HG03025 (cell line): ENCODE measurements at regions not wholly inside any gene's neighbourhood (a gene's known extent, or its start where the extent isn't known, plus 50 kb on each side); places are given as distances from the start of the nearest gene placed in this dataset.

Experiments
- ATAC-seq: cut with Tn5 transposase; IDR thresholded peaks from one replicate; pipeline ENCODE4 v1.9.1; 2021; ENCODE audit warnings: mild to moderate bottlenecking, moderate library complexity; ENCODE audit not compliant: unreplicated experiment, low FRiP score

DNA sequence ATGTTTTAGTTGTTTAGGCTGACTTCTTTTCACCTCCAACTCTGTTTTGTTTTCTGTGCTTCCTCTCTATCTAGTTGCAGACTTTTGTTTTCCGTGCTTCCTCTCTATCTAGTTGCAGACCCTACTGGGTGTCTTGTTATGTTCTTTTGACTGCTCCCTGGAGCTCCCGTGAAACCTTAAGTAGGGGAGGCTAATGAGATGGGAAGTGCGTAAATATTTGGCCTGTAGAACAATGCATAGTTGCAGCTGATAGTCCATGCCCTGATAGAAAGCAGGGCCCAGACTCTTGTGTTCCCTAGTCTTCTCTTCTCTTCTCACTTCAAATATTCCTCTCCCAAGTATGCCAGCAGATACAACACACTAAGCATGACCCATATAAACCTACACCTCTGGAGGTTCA lies 757.0 kb downstream of the BRINP1 start:
- ATAC-seq: no peak

DNA sequence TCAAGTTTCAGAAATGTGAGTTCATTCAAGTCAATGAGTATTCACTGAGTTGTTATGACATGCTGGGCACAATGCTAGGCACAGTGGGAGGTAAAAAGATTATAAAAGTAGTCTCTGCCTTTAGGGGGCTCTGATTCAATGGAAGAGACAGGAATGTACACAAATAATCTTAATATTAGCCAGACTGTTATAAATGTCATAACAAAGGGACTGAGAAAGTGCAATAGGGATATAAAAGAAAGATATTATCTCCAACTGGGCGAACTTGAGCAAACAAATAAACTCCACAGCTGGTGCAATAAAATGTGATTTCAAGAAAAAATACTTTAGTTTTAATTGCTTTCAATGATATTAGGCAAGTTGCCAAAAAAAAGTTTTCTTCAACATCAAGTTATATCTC lies 755.2 kb downstream of the BRINP1 start:
- ATAC-seq: no peak

DNA sequence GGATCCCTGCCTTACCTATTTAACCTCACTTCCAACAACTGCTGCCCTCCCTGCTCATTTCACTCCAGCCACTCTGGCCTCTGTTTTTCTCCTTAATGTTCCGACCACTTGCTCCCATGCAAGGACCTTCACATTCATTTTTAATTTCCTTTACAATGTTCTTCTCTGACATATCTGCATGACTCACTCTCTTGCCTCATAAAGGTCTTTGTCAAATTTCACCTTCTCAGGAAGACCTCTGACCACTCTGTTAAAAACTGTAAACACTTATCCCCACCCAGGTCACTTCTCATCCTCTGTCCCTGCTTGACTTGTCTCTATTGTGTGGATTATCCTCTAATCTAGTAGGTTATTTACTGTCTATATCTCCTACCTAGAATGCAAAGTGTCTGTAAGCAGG lies 751.2 kb downstream of the BRINP1 start:
- ATAC-seq: no peak

DNA sequence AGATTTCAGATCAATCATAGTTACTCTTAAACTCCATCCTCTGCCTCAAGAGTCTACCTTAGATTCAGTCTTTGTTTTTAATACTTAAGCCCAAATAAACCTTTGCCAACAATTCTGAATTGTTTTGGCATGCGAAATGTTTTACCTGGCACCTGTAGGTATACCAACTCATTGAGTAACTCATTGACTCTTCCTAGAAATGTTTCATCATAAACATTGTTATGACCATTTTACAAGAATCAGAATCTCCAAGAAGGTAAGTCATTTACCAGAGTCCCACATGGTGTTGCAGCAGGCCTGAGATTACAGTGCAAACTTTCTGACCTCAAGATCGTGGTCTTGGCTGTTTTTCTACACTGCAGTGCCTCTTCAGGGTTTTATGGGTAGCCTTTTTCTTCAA lies 750.4 kb downstream of the BRINP1 start:
- no peak for ATAC-seq

DNA sequence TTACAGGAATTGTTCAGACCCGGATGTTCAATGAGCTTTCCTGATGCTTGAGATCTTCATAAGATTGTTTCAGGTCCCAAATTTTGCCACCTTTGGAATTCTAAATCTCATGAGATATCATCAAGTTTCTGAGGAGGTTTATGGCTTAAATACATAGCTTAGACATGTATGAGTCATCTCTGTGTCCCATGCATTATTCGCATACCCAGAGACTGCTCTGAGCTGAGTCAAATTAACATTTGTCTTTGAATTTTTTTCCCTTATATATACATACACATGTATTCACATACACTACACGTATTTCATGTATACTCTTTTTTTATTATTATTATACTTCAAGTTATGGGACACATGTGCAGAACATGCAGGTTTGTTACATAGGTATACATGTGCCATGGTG lies 744.6 kb downstream of the BRINP1 start:
- no peak for ATAC-seq

DNA sequence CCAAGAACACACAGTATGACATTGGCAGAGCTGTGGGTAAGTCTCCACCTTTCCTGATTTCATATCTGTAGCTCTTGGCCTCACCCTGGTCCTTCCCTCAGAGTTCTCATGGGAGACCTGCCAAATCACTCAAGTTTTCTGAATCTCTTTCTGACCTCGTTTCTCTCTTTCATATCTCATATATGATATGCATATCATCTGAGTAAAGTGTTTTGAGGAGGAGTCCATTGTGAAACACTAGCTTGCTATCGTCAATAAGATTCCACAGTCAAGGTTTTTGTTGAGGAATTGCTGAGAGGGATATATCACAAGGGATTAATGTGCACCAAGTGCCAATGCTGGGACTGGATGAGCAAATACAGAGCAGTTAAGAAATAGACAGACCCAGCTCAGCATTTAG lies 739.2 kb downstream of the BRINP1 start:
- no peak for ATAC-seq

DNA sequence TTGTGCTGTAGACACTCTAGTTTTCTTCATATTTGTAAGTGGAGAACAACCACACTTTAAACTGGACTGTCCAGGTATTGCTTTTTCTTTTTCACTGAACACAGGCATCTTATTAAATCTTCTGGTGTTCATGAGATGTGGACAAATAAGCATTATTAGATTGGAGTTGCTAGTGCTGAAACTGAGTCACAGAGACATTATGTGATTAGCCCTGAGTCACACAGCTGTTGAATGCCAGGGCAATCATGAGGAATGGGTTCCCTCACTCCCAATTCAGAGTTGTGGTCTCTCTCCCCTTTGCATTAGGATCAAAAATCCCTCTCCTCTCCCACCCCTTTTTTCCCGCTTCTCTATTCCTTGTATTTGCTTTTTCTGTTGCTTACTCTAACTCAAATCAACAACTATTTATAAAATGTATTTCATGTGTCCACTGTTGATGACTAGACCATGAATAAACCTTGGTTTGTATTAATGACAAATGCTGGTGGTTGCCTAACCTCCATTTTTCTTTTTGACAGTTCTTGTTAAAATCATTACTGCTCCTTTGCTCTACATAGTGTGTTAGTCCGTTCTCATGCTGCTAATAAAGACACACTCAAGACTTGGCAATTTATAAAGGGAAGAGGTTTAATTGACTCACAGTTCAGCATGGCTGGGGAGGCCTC lies 738.2 kb downstream of the BRINP1 start:
- ATAC-seq: no peak

DNA sequence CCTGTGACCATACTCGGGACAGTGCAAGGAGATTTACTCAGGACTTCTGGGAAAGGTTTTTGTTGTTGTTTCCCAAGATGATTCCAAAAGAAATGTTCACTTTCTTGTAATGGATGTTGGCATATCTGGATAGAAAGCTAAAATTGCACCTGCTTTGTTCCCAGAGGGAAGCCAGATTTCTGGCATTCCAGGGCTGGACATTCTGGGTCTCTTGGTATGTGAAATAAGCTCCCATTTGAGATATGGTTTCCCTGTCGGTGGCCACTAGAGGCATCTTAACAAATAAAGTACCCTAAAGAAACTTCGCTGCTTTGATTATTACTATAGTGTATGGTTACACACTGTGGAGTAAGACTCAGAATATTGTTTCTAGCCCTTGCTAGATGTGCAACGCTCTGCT lies 737.3 kb downstream of the BRINP1 start:
- no peak for ATAC-seq

DNA sequence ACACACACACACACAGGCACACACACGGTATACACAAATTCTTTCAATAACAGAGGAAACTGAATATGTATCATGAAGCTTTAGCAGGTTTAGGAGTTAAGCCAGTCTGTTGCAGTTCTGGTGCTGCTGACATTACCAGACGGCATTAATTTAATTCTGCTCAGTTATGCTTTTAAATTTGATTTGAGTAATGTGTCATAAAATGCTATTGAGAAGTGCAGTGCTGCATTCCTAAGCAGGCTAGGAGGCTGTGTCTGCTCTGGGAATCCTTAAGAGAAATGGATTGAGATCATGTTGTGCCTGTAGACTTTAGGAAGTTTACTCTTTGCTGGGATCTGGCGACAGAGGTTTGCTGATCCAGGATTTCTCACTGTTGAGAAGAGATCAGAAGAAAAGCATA lies 733.8 kb downstream of the BRINP1 start:
- ATAC-seq: no peak

DNA sequence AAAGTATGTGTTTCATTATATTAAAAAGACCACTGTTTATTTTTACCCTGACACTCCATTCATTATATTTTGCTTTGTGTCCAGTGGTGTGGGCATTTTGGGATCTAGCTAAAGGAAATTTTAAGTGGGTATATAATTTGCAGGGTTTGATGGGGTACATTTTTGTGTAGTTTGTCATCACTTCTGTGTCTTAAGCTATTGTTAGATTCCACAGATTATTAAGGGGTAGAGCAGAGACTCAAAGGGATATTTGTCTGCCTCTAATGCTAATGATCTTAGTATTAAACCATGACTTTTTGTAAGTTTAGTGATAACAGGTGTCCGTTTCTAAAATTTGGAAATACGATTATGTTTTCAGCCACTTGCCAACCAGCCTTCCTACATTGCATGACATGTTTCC lies 731.6 kb downstream of the BRINP1 start:
- ATAC-seq: no peak

DNA sequence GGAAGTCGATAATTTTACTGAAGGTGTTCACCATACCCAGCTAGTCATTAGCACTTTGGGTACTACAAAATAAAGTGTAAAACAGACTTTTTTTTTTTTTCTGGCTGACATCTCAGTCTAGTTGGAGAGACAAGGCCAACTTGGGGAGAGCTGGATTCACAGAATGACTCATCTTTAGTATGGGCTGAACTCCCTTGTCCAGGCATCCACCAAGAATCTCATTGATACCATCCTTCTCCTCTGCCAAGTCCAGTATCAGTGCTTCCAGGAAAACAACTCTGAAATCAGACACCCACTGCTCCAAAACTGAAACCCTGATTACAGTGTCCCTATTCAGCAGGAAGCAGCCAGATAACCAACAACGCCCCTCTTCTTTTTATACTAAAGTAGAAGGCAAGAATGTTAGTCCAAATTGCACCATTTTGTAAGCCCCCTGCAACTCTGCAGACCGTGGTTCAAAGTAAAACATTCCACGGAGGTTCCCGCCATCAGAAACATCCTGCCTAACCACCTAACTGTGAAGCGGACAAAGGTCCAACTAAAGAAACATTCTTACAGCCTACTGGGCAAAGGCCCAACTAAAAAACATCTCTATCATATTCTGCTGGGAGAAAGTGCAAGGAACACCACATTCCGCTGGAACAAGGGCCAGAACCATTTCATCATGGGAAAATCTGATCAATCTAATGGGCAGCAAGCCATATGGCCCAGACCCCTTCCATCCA lies 728.2 kb downstream of the BRINP1 start:
- no peak for ATAC-seq

DNA sequence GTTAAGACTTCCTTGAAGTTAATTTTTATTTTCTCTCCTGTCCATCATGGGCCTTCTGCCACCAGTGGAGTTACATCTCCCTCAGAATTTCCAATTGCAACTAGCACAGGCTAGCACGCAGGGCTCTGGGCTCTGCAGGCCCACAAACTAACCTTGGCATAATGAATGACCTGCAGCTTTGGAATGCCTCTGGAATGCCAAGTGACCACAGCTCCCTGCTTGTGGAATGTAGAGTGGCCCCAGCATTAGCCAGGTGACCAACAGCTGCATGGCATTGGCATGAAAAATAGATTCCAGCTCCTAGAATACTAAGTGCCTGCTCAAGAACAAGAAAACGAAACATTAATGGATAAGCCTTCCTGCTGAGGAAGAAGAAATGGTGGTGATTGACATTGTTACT lies 726.1 kb downstream of the BRINP1 start:
- no peak for ATAC-seq

DNA sequence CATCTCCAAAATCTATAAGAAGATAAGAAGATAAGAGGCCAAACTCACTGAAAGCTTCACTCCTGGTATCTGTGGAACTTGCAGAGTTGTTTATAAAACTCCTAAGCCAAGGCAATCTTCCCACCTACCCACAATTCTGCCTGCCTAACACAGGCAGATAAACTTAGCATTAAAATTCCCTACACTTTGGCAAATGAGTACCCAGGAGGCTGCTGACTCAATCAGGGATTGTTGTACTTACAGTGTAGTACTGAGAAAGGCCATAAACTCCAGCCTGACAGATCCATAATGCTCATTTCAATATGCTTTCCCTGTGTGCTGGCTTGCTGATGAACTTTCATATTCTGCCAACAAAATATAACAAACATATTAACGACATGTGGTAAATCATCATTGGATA lies 725.2 kb downstream of the BRINP1 start:
- ATAC-seq: no peak

DNA sequence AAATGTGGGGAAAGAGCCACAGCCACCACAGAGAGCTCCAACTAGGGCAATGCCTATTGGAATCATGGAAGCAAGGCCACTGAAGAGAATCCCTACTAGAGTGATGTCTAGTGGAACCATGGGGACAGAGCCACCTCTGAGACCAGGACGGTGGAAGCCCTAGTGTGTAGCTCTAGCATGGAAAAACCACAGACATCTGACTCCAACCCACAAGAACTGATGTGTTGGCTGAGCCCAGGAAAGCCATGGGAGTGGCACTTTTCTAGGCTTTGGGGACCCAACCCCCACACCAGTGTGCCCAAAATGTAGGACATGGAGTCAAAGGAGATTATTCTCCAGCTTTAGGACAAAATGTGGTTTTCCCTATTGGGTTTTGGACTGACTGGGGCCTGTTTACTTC lies 721.9 kb downstream of the BRINP1 start:
- no peak for ATAC-seq

DNA sequence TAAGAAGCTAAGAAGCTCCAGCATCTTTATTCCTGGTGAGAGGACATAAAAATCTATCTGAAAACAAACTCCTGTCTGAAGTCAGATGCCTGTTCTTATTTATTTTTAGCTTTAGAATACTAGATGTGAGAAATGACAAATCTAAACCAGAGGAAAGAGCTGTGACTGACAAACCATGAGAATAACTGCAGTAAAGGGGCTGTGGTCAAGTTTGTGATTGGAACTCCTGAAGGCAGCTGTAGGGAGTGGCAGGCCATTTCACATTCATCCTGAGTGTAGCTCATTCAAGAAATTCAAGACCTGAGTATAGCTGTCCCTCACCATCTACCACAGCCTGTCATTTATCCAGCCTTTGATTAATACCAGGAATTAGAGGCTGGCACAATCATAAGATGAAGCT lies 718.8 kb downstream of the BRINP1 start:
- no peak for ATAC-seq

DNA sequence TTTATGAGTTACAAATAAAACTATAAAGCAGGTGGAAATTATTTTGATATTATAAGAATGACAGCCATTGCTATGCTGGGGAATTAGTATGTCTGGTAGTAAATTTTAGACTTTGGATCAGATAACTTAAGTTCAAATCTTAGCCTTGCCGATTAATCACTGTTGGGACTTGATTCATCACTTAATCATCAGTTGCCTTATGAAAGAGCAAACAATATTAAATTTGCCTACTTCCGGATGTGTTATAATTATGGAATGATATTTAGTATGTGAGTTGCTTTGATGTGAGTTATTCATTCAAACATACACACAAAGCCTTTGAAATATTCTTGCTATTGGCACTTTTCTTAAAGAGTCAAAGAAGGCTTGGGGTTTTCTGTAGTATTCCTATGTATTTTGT lies 717.7 kb downstream of the BRINP1 start:
- no peak for ATAC-seq

DNA sequence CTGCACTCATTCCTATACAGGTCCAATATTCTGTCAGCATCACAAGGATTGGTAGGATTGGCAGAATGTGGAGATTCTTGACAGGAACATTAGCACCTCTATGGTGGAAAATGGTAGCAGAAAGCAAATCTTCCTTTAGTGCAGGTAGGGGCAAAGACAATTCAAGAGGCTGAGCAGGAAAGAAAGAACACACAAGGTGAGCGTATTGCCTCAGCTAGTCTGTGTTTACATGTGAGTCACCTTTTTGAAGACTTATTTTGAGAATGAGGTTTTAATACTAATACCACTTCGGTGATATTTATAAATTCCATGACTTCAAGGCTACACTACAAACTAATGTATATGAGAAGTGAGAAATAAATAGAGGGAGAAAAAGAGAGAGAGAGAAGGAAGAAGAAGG lies 717.0 kb downstream of the BRINP1 start:
- ATAC-seq: no peak

DNA sequence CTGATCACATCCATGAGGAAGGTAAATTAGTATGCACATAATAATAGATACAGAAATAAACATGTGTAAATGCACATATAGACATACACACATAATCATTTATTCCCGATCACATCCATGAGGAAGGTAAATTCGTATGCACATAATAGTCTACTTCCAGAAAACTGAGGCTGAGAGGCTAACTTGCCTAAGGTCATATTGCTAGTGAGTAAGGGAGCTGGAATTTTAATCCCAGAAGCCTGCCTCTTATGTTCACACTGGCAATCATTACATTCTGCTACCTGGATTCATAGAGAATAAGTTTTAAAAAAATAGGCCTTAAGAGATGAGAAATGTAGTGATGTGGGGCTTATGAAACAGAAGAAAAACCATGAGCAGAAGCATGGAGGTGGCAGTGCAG lies 716.3 kb downstream of the BRINP1 start:
- no peak for ATAC-seq

DNA sequence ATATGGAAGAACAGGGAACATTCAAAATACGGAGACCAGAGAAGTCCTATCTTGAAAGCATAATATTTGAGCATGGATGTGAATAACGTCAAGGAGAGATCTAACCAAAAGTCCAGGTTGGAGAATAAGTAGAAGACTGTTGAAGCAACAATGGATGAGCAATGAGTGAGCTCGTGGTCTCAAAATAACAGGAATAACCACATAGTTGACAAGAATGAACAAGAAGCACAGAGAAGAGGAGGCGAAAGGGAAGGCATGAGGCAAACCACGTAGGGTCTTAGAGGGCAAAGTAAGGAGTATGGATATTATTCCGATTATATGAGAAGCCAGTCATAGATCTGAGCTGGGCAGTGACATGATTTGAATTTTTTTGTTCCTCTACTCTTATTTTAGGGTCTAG lies 710.2 kb downstream of the BRINP1 start:
- no peak for ATAC-seq

DNA sequence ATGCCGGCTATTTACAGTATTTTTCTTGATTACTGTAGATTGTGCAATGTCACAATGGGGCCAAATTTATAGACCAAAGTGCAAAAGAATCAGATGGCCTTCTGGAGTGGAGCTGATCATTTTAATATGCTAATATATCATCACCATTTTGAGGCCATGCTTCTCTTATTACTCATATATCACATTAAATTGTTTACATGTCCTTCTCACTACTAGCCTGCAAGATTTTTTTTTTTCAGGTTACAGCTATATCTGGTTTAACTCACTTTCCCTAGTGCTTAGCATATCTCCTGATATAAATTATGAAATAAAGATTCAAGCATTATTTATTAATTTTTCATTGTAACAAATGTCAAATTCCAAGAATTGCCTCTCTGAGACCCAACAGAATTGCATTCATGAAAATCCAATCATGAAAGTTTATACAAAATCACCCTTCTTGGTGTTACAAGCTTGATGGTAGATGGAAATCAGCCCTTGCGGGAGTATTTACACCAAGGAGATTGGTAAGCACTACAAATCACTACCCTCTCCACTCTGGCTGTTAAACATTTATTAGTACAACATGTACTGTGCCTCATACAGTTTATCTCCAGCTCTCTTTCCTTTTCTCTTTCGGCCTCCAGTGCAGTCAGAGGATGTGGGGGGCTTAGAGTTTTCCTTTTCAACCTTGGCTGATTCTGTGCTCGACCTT lies 703.9 kb downstream of the BRINP1 start:
- no peak for ATAC-seq

DNA sequence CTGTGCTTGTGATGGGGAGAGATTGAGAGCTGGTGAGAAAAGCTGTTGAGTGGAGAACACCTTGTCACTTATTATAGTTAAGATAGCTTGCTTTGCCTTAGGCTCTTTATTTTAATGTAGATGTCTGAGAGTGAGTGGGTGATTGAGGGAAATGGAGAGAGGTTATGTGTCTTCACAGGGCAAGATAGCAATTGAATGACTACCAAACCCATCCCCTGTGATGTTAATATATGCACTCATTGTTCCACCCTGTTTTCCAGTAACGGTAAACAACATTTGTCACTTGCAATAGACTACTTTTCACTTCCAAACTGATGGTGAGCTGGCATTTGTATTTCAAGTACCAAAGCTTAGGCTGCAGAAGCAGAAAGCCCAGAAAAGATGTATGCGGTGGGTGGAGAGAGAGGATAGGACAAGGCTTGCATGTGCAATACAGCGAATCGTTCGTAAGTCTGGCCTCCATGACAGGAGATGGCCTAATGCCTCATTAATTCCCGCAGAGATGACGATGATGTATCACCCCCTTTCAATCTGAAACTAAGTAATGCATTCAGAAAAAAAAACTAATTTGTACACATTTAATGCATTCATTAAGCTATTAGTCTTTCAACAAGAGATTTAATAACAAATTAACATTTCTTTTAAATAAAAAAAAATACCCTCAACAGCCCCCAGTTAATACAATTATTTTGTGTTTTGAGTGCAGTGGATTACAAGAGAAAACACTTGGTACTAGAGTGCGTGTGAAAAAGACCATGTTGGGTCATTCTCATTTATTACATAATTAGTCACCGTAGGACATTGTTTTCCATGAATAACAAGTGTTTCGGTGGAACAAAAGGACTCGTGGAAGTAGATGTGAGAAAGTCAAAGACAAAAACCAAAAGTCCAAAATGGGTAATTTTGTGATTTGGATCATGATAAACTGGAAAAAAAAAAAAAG lies 699.0 kb downstream of the BRINP1 start:
- ATAC-seq: no peak
